ENCODE measurements at regions not wholly inside any gene's neighbourhood (a gene's known extent, or its start where the extent isn't known, plus 50 kb on each side); places are given as distances from the start of the nearest gene placed in this dataset.

- 0% methylated on average over 1 of the region's 1 CpG for WGBS (ENCODE audit: insufficient coverage, low coverage, missing lambda C conversion rate)
- in situ Hi-C loops (cut with MboI) (no loop called here), intact Hi-C loops (cut with micrococcal nuclease) (no loop called here)
- Histone ChIP-seq H3K79me2 (ENCODE audit: control insufficient read depth, insufficient read depth, low read length) (no peaks in the 10 kb centered on the region), H3K4me1 (replicated peaks in 1 of 2; ENCODE audit: control insufficient read depth in 2 of 2, insufficient read depth in 2 of 2, low read length in 2 of 2) (no peaks in the 10 kb centered on the region), H2AFZ (ENCODE audit: low read depth, low read length) (no peak overlapping the region), H3K9me1 (ENCODE audit: control insufficient read depth, insufficient read depth, low read length) (no peaks in the 10 kb centered on the region), H3K4me2 (ENCODE audit: insufficient read depth, low read length) (no peak overlapping the region), H3K36me3 (ENCODE audit: control insufficient read depth, insufficient read depth, low read length) (no peaks in the 10 kb centered on the region), H3K27me3 (ENCODE audit: control insufficient read depth in 2 of 2, insufficient read depth in 2 of 2, low read length in 2 of 2) (no peaks in the 10 kb centered on the region), H3K9me3 (replicated peaks; ENCODE audit: control insufficient read depth, insufficient read depth, low read depth, low read length) (no peaks in the 10 kb centered on the region), H4K20me1 (replicated peaks; ENCODE audit: control insufficient read depth, insufficient read depth, low read length) (no peaks in the 10 kb centered on the region), H3K9ac (ENCODE audit: insufficient read depth in 1 of 2, low read depth in 2 of 2, low read length in 2 of 2) (no peak overlapping the region), H3K27ac (ENCODE audit: extremely low read depth, low read depth, low read length) (no peak overlapping the region), H3K4me3 (no peak overlapping the region)
- FAIRE-seq: no peak
- TF ChIP-seq HNRNPK (IDR thresholded peaks at IDR 0.05; ENCODE audit: low read depth, low read length, poor library complexity, severe bottlenecking) (no peak), SMARCA5 (IDR thresholded peaks at IDR 0.05) (no peak), SMC3 (conservative IDR thresholded peaks at IDR 0.05; ENCODE audit: insufficient read depth, low read depth, low read length) (no peak)
- CTCF ChIA-PET (ENCODE audit: low intra/inter-chr PET ratio): no interaction called here
- no peak for ATAC-seq
- no TSS peak for BruUV-seq (replicated peaks)
- POLR2A ChIA-PET: no interaction called here
- no peak for DNase-seq (ENCODE audit: extremely low read depth in 1 of 4, low spot score in 3 of 4)
Observed at GRCh38 chr3:84783281-84783680, 175.5 kb upstream of the CADM2 start.

- Histone ChIP-seq H2AFZ (ENCODE audit: low read depth, low read length) (no peak overlapping the region), H4K20me1 (replicated peaks; ENCODE audit: control insufficient read depth, insufficient read depth, low read length) (no peaks in the 10 kb centered on the region), H3K9ac (ENCODE audit: insufficient read depth in 1 of 2, low read depth in 2 of 2, low read length in 2 of 2) (no peak overlapping the region), H3K27me3 (ENCODE audit: control insufficient read depth in 2 of 2, insufficient read depth in 2 of 2, low read length in 2 of 2) (no peaks in the 10 kb centered on the region), H3K9me3 (replicated peaks; ENCODE audit: control insufficient read depth, insufficient read depth, low read depth, low read length) (no peaks in the 10 kb centered on the region), H3K9me1 (ENCODE audit: control insufficient read depth, insufficient read depth, low read length) (no peaks in the 10 kb centered on the region), H3K4me3 (no peak overlapping the region), H3K27ac (ENCODE audit: extremely low read depth, low read depth, low read length) (no peak overlapping the region), H3K4me2 (ENCODE audit: insufficient read depth, low read length) (no peak overlapping the region), H3K4me1 (replicated peaks in 1 of 2; ENCODE audit: control insufficient read depth in 2 of 2, insufficient read depth in 2 of 2, low read length in 2 of 2) (no peaks in the 10 kb centered on the region), H3K79me2 (ENCODE audit: control insufficient read depth, insufficient read depth, low read length) (no peaks in the 10 kb centered on the region), H3K36me3 (ENCODE audit: control insufficient read depth, insufficient read depth, low read length) (no peaks in the 10 kb centered on the region)
- intact Hi-C loops (cut with micrococcal nuclease): no loop called here
- BruUV-seq (replicated peaks): no TSS peak
- in situ Hi-C loops (cut with MboI): no loop called here
- DNase-seq (ENCODE audit: extremely low read depth in 1 of 4, low spot score in 3 of 4): no peak
- ChIA-PET POLR2A (no interaction called here), CTCF (ENCODE audit: low intra/inter-chr PET ratio) (no interaction called here)
- no peak for ATAC-seq
- 0% methylated on average over 1 of the region's 1 CpG for WGBS (ENCODE audit: insufficient coverage, low coverage, missing lambda C conversion rate)
- no peak for TF ChIP-seq KLF10 (CRISPR knock-in tag; IDR thresholded peaks at IDR 0.05)
- no peak for TF ChIP-seq LARP7 (IDR thresholded peaks at IDR 0.05)
- no peak for TF ChIP-seq IRF1 (CRISPR knock-in tag; IDR thresholded peaks at IDR 0.05; ENCODE audit: borderline replicate concordance)
- TF ChIP-seq DLX4 (CRISPR knock-in tag; IDR thresholded peaks at IDR 0.05): no peak
- no peak for TF ChIP-seq DPF2 (IDR thresholded peaks at IDR 0.05)
- no peak for TF ChIP-seq THAP12 (CRISPR knock-in tag; IDR thresholded peaks at IDR 0.05)
- no peak for FAIRE-seq
Observed at GRCh38 chr3:84789961-84790360, 168.8 kb upstream of the CADM2 start.
